ENCODE measurements at regions not wholly inside any gene's neighbourhood (a gene's known extent, or its start where the extent isn't known, plus 50 kb on each side); places are given as distances from the start of the nearest gene placed in this dataset.

GRCh38 chr9:102069969-102070368 lies 331.5 kb upstream of the GRIN3A start:
- no peaks in the 10 kb centered on the region for H3K27me3 ChIP-seq
- DNase-seq = no peak
- intact Hi-C loops (cut with DNase I; ENCODE audit: low total_unique reads) (no loop called here), in situ Hi-C loops (cut with MboI; ENCODE audit: low pct_ligation_motif_present in 1 of 4, low pct_unique_long_range_greater_than_20kb in 1 of 4, low sequenced_read_pairs in 3 of 4) (no loop called here)
- no peaks in the 10 kb centered on the region for H3K4me1 ChIP-seq
- WGBS, 2 donors (ENCODE audit: low coverage in 1 of 2) = 62% methylated on average over 1 of the region's 1 CpG; no CpG with 5 or more reads in 1 of the 2 donors
- H3K36me3 ChIP-seq = no peaks in the 10 kb centered on the region
- TF ChIP-seq POLR2AphosphoS5 (IDR thresholded peaks at IDR 0.05) (no peak), POLR2A (IDR thresholded peaks at IDR 0.05) (no peak), CTCF (IDR thresholded peaks at IDR 0.05) (no peak), EP300 (IDR thresholded peaks at IDR 0.05; ENCODE audit: low read depth) (no peak)
- H3K4me3 ChIP-seq = no peak overlapping the region
- H3K27ac ChIP-seq = no peak overlapping the region
- H3K9me3 ChIP-seq = no peaks in the 10 kb centered on the region

- no peaks in the 10 kb centered on the region for H3K4me1 ChIP-seq
- WGBS, 2 donors (ENCODE audit: low coverage in 1 of 2) = 56 to 78% methylated on average over 2 of the region's 2 CpGs
- intact Hi-C loops (cut with DNase I; ENCODE audit: low total_unique reads) = no loop called here
- no peaks in the 10 kb centered on the region for H3K36me3 ChIP-seq
- TF ChIP-seq EP300 (IDR thresholded peaks at IDR 0.05; ENCODE audit: low read depth) = no peak
- no peak for TF ChIP-seq POLR2AphosphoS5 (IDR thresholded peaks at IDR 0.05)
- no peak for TF ChIP-seq CTCF (IDR thresholded peaks at IDR 0.05)
- no peak for TF ChIP-seq POLR2A (IDR thresholded peaks at IDR 0.05)
- H3K9me3 ChIP-seq = no peaks in the 10 kb centered on the region
- H3K27ac ChIP-seq = no peak overlapping the region
- no peaks in the 10 kb centered on the region for H3K27me3 ChIP-seq
- in situ Hi-C loops (cut with MboI; ENCODE audit: low pct_ligation_motif_present in 1 of 4, low pct_unique_long_range_greater_than_20kb in 1 of 4, low sequenced_read_pairs in 3 of 4) = no loop called here
- no peak for DNase-seq
- no peak overlapping the region for H3K4me3 ChIP-seq
These were observed 316.4 kb upstream of the GRIN3A start for GRCh38 chr9:102054811-102055210.

GRCh38 chr9:102049586-102050246 lies 311.3 kb upstream of the GRIN3A start:
- 56 to 63% methylated on average over 3 to 4 of the region's 4 CpGs for WGBS, 2 donors (ENCODE audit: low coverage in 1 of 2)
- Histone ChIP-seq H3K9me3 (no peaks in the 10 kb centered on the region), H3K4me3 (peak overlapping the region in 1 of 4 donors; percentile 6), H3K27me3 (no peaks in the 10 kb centered on the region), H3K36me3 (no peaks in the 10 kb centered on the region), H3K4me1 (no peaks in the 10 kb centered on the region), H3K27ac (no peak overlapping the region)
- no peak for DNase-seq
- TF ChIP-seq EP300 (IDR thresholded peaks at IDR 0.05; ENCODE audit: low read depth) (no peak), POLR2A (IDR thresholded peaks at IDR 0.05) (no peak), CTCF (IDR thresholded peaks at IDR 0.05) (no peak), POLR2AphosphoS5 (IDR thresholded peaks at IDR 0.05) (no peak)
- intact Hi-C loops (cut with DNase I; ENCODE audit: low total_unique reads) = no loop called here
- in situ Hi-C loops (cut with MboI; ENCODE audit: low pct_ligation_motif_present in 1 of 4, low pct_unique_long_range_greater_than_20kb in 1 of 4, low sequenced_read_pairs in 3 of 4) = no loop called here

GRCh38 chr9:102047549-102047948 lies 309.1 kb upstream of the GRIN3A start:
- Histone ChIP-seq H3K27me3 (no peaks in the 10 kb centered on the region), H3K27ac (no peak overlapping the region), H3K4me3 (no peak overlapping the region), H3K4me1 (no peaks in the 10 kb centered on the region), H3K36me3 (no peaks in the 10 kb centered on the region), H3K9me3 (no peaks in the 10 kb centered on the region)
- no peak for TF ChIP-seq CTCF (IDR thresholded peaks at IDR 0.05)
- TF ChIP-seq EP300 (IDR thresholded peaks at IDR 0.05; ENCODE audit: low read depth) = no peak
- TF ChIP-seq POLR2AphosphoS5 (IDR thresholded peaks at IDR 0.05) = no peak
- TF ChIP-seq POLR2A (IDR thresholded peaks at IDR 0.05) = no peak
- in situ Hi-C loops (cut with MboI; ENCODE audit: low pct_ligation_motif_present in 1 of 4, low pct_unique_long_range_greater_than_20kb in 1 of 4, low sequenced_read_pairs in 3 of 4) (no loop called here), intact Hi-C loops (cut with DNase I; ENCODE audit: low total_unique reads) (no loop called here)
- 55 to 67% methylated on average over 3 of the region's 3 CpGs for WGBS, 2 donors (ENCODE audit: low coverage in 1 of 2)
- DNase-seq = no peak

Data from transverse colon (tissue), 4 donors.